H1 (cell line): ENCODE measurements at regions not wholly inside any gene's neighbourhood (a gene's known extent, or its start where the extent isn't known, plus 50 kb on each side); places are given as distances from the start of the nearest gene placed in this dataset.

Experiments used
- CTCF ChIA-PET: fragments of 300-600 bp; sonication (Branson Sonifier 250); formaldehyde crosslinking; loops from one replicate; lab custom pipeline; 2021; ENCODE audit not compliant: partially characterized antibody; lab: Charles Lee
- POLR2A ChIA-PET: fragments of 300-600 bp; sonication (Branson Sonifier 250); formaldehyde crosslinking; loops from one replicate; lab custom pipeline; 2021; ENCODE audit warnings: inconsistent platforms; ENCODE audit not compliant: partially characterized antibody; lab: Charles Lee
- DNase-seq, 2 experiments: peaks; one replicate each; pipeline versions ENCODE4 v3.0.0 to v3.0.0-alpha.2; 2010 to 2022; ENCODE audit warnings: low spot score in 2 of 2, low read depth in 1 of 2, mixed read lengths in 1 of 2
- FAIRE-seq: peaks from 2 replicates; lab custom pipeline; 2011; peaks lifted over from hg19 to GRCh38; lab: Jason Lieb, UNC
- H2AFZ ChIP-seq: 2 replicates; pipeline ENCODE4 v1.8.1; 2012; ENCODE audit warnings: low read length, inconsistent platforms
- H2AK5ac ChIP-seq: 2 replicates; pipeline ENCODE4 v1.6.1; 2013; ENCODE audit warnings: low read depth, low read length
- H2BK120ac ChIP-seq: replicated peaks from 2 replicates; pipeline ENCODE3; 2013; ENCODE audit warnings: low read depth, low read length, inconsistent platforms
- H2BK12ac ChIP-seq: 2 replicates; pipeline ENCODE4 v1.6.1; 2013; ENCODE audit warnings: low read depth, low read length
- H2BK15ac ChIP-seq: 2 replicates; pipeline ENCODE4 v1.6.1; 2013; ENCODE audit warnings: low read length
- H2BK20ac ChIP-seq: 2 replicates; pipeline ENCODE4 v1.6.1; 2013; ENCODE audit warnings: low read length
- H2BK5ac ChIP-seq: 2 replicates; pipeline ENCODE4 v1.6.1; 2013; ENCODE audit warnings: low read depth, low read length
- H3K14ac ChIP-seq: 2 replicates; pipeline ENCODE4 v1.6.1; 2013; ENCODE audit warnings: inconsistent platforms; ENCODE audit not compliant: insufficient read length
- H3K18ac ChIP-seq: 2 replicates; pipeline ENCODE4 v1.6.1; 2013; ENCODE audit warnings: low read length; ENCODE audit errors: extremely low read depth
- H3K23ac ChIP-seq: 2 replicates; pipeline ENCODE4 v1.6.1; 2013; ENCODE audit warnings: inconsistent platforms; ENCODE audit not compliant: insufficient read length
- H3K23me2 ChIP-seq: 2 replicates; pipeline ENCODE4 v1.6.1; 2013; ENCODE audit warnings: low read depth, low read length
- H3K27ac ChIP-seq: 2 replicates; pipeline ENCODE4 v1.6.1; 2011; ENCODE audit warnings: low read depth, low read length, inconsistent platforms
- H3K27me3 ChIP-seq, 4 experiments: replicated peaks in 1 of 4; 1 replicate in 1 of 4; 2 replicates in 3 of 4; pipeline versions ENCODE4 v1.6.1 to v1.8.1; 2011 to 2013; ENCODE audit warnings: low read length in 3 of 4, mild to moderate bottlenecking in 3 of 4, inconsistent platforms in 2 of 4, mixed read lengths in 2 of 4, moderate library complexity in 1 of 4; ENCODE audit not compliant: control insufficient read depth in 3 of 4, insufficient read depth in 3 of 4; ENCODE audit errors: extremely low read depth in 1 of 4
- H3K36me3 ChIP-seq, 4 experiments: 2 replicates each; pipeline versions ENCODE4 v1.6.1 to v1.8.1; 2011 to 2013; ENCODE audit warnings: mild to moderate bottlenecking in 4 of 4, low read length in 3 of 4, moderate library complexity in 2 of 4, control low read depth in 1 of 4, inconsistent platforms in 1 of 4; ENCODE audit not compliant: insufficient read depth in 4 of 4, control insufficient read depth in 2 of 4
- H3K4ac ChIP-seq: replicated peaks from 2 replicates; pipeline ENCODE3; 2013; ENCODE audit warnings: low read length, low read depth, mixed read lengths, inconsistent platforms; ENCODE audit not compliant: insufficient read length
- H3K4me1 ChIP-seq, 4 experiments: replicated peaks in 1 of 4; 1 replicate in 1 of 4; 2 replicates in 3 of 4; pipeline versions ENCODE4 v1.6.1 to v1.8.1; 2011 to 2013; ENCODE audit warnings: low read length in 3 of 4, inconsistent platforms in 2 of 4, mixed read lengths in 1 of 4; ENCODE audit not compliant: insufficient read depth in 4 of 4, control insufficient read depth in 3 of 4
- H3K4me2 ChIP-seq, 2 experiments: 2 replicates each; pipeline versions ENCODE4 v1.6.1 to v1.8.1; 2011 to 2013; ENCODE audit warnings: low read depth in 2 of 2, low read length in 2 of 2, control low read depth in 1 of 2, inconsistent platforms in 1 of 2, mild to moderate bottlenecking in 1 of 2; ENCODE audit not compliant: insufficient read depth in 1 of 2
- H3K4me3 ChIP-seq, 4 experiments: fragments of 200-600, 300-600 bp in 1 of 4; sonication (generic), shearing (Covaris generic), sonication (Bioruptor Twin) in 1 of 4; 2 replicates each; pipeline versions ENCODE4 v1.5.1 to v1.8.1; 2011 to 2016; ENCODE audit warnings: low read length in 4 of 4, low read depth in 3 of 4, control low read depth in 2 of 4, inconsistent platforms in 2 of 4, mild to moderate bottlenecking in 2 of 4, mixed read lengths in 1 of 4, moderate library complexity in 1 of 4; ENCODE audit not compliant: insufficient read depth in 2 of 4; ENCODE audit errors: extremely low read depth in 1 of 4
- H3K56ac ChIP-seq: replicated peaks from 2 replicates; pipeline ENCODE3; 2013; ENCODE audit warnings: low read depth, mild to moderate bottlenecking, mixed read lengths, low read length, inconsistent platforms; ENCODE audit not compliant: insufficient read length
- H3K79me1 ChIP-seq: 2 replicates; pipeline ENCODE4 v1.6.1; 2013; ENCODE audit warnings: low read depth, low read length, control low read depth
- H3K79me2 ChIP-seq, 2 experiments: 2 replicates each; pipeline versions ENCODE4 v1.6.1 to v1.8.1; 2012 to 2013; ENCODE audit warnings: low read length in 2 of 2, mild to moderate bottlenecking in 2 of 2, inconsistent platforms in 1 of 2; ENCODE audit not compliant: insufficient read depth in 2 of 2, control insufficient read depth in 1 of 2
- H3K9ac ChIP-seq, 4 experiments: replicated peaks in 1 of 4; 1 replicate in 1 of 4; 2 replicates in 3 of 4; pipeline versions ENCODE4 v1.6.1 to v1.8.1; 2011 to 2013; ENCODE audit warnings: low read depth in 3 of 4, low read length in 3 of 4, control low read depth in 2 of 4, mild to moderate bottlenecking in 2 of 4, moderate library complexity in 2 of 4, inconsistent platforms in 1 of 4; ENCODE audit errors: extremely low read depth in 1 of 4
- H3K9me3 ChIP-seq, 2 experiments: 2 replicates each; pipeline versions ENCODE4 v1.6.1 to v1.8.1; 2012 to 2013; ENCODE audit warnings: mild to moderate bottlenecking in 2 of 2, moderate library complexity in 2 of 2, control low read depth in 1 of 2, inconsistent platforms in 1 of 2, low read depth in 1 of 2, low read length in 1 of 2, mixed read lengths in 1 of 2; ENCODE audit not compliant: insufficient read depth in 2 of 2
- H4K20me1 ChIP-seq, 2 experiments: replicated peaks in 1 of 2; 2 replicates each; pipeline versions ENCODE3 to v1.8.1; 2011 to 2013; ENCODE audit warnings: inconsistent platforms in 2 of 2, low read length in 2 of 2, mild to moderate bottlenecking in 1 of 2; ENCODE audit not compliant: insufficient read depth in 2 of 2, control insufficient read depth in 1 of 2
- H4K5ac ChIP-seq: 2 replicates; pipeline ENCODE4 v1.6.1; 2013; ENCODE audit warnings: low read length, low read depth, mixed read lengths, inconsistent platforms; ENCODE audit not compliant: insufficient read length
- H4K8ac ChIP-seq: 2 replicates; pipeline ENCODE4 v1.8.0; 2013; ENCODE audit warnings: mild to moderate bottlenecking, moderate library complexity, low read length, inconsistent platforms; ENCODE audit not compliant: insufficient read depth; ENCODE audit errors: extremely low read depth
- H4K91ac ChIP-seq: replicated peaks from 2 replicates; pipeline ENCODE3; 2013; ENCODE audit warnings: low read length, mixed read lengths, inconsistent platforms; ENCODE audit not compliant: insufficient read length
- BACH1 ChIP-seq: IDR thresholded peaks from 2 replicates; pipeline ENCODE4 v1.6.1; 2012; ENCODE audit warnings: low read length, improper control_type of control experiment
- BCL11A ChIP-seq, 2 experiments: IDR thresholded peaks; one replicate each; pipeline ENCODE4 v1.6.1; 2011; ENCODE audit warnings: low read depth in 2 of 2, low read length in 2 of 2, mild to moderate bottlenecking in 2 of 2
- CBX8 ChIP-seq: fragments of 300-800, 300-1000 bp; sonication (generic); IDR thresholded peaks from 2 replicates; pipeline ENCODE4 v1.7.1; 2016; ENCODE audit warnings: low read depth, low read length, borderline replicate concordance
- CEBPB ChIP-seq: IDR thresholded peaks from 2 replicates; pipeline ENCODE4 v1.6.1; 2012; ENCODE audit warnings: low read depth, low read length
- PHF8 ChIP-seq: fragments of 200-600 bp; sonication (generic); conservative IDR thresholded peaks from 2 replicates; pipeline ENCODE4 v1.7.1; 2012; ENCODE audit warnings: low read depth, mild to moderate bottlenecking, inconsistent platforms, low read length, moderate library complexity
- POLR2AphosphoS5 ChIP-seq: IDR thresholded peaks from 2 replicates; pipeline ENCODE4 v1.6.1; 2011; ENCODE audit warnings: low read depth, low read length
- RFX5 ChIP-seq: IDR thresholded peaks from 2 replicates; pipeline ENCODE4 v1.6.1; 2011; ENCODE audit warnings: low read depth, low read length, improper control_type of control experiment, borderline replicate concordance
- RXRA ChIP-seq: IDR thresholded peaks from 2 replicates; pipeline ENCODE4 v1.6.1; 2011; ENCODE audit warnings: low read depth, mild to moderate bottlenecking, low read length, moderate library complexity; ENCODE audit not compliant: insufficient read depth
- SIRT6 ChIP-seq: IDR thresholded peaks from one replicate; pipeline ENCODE4 v1.7.1; 2012; ENCODE audit warnings: low read length, inconsistent platforms
- SP4 ChIP-seq: IDR thresholded peaks from 2 replicates; pipeline ENCODE4 v1.6.1; 2012; ENCODE audit warnings: low read length, inconsistent platforms
- WGBS, 2 experiments: shearing (Covaris generic) in 1 of 2; methylation state at CpG; one replicate each; pipeline versions ENCODE4 v1.1.6 to v1.1.7; 2013 to 2015; ENCODE audit warnings: low lambda C conversion rate in 2 of 2, mixed read lengths in 2 of 2, inconsistent platforms in 1 of 2, low coverage in 1 of 2, missing lambda C conversion rate in 1 of 2; ENCODE audit not compliant: insufficient replicate concordance in 2 of 2, insufficient coverage in 1 of 2, insufficient read length in 1 of 2; ENCODE audit errors: extremely low coverage in 1 of 2, missing lambda C conversion rate in 1 of 2; 5-methylcytosine and 5-hydroxymethylcytosine counted together

DNA sequence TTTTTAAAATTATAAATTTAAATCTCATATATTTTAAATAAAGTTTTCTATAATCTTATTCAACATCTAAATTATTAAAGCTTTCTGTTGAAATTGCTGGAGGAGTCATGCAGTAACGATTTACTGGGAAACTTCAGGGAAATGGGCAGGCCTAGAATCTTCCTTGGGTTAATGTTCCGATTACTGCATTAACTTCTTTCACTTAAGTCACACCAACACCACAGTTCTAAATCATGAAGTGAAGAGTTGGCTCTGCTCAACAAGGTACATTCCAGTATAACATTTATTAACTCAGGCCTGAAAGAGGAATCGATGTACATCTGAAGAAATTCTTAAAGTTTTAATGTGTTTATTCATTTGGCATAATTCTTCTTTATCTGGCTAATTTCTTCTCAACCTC lies 244.3 kb downstream of the CCER1 start:
- H2AFZ ChIP-seq = no peak overlapping the region
- 100% methylated on average over 3 of the region's 3 CpGs; no CpG with 5 or more reads in 1 of the 2 experiments for WGBS, 2 experiments
- no peak overlapping the region for H3K4me2 ChIP-seq

More for the DNA sequence above, 244.3 kb downstream of the CCER1 start:
- ChIA-PET POLR2A (no interaction called here), CTCF (no interaction called here)
- no peak overlapping the region for H3K9ac ChIP-seq
- no peak overlapping the region for H3K56ac ChIP-seq
- H2BK15ac ChIP-seq = no peak overlapping the region
- H2AK5ac ChIP-seq = no peak overlapping the region
- H3K36me3 ChIP-seq = no peaks in the 10 kb centered on the region
- TF ChIP-seq RXRA = no peak
- TF ChIP-seq PHF8 = no peak
- TF ChIP-seq SP4 = no peak
- TF ChIP-seq SIRT6 = no peak
- no peak for TF ChIP-seq BCL11A (IDR thresholded peaks at IDR 0.05; ENCODE audit: low read depth in 2 of 2, low read length in 2 of 2)
- no peak for TF ChIP-seq BACH1
- no peak for TF ChIP-seq POLR2AphosphoS5
- TF ChIP-seq CEBPB = no peak
- no peak for TF ChIP-seq RFX5
- no peak for TF ChIP-seq CBX8
- no peak overlapping the region for H4K8ac ChIP-seq
- no peaks in the 10 kb centered on the region for H3K23me2 ChIP-seq
- H3K4ac ChIP-seq = no peak overlapping the region
- no peaks in the 10 kb centered on the region for H3K79me1 ChIP-seq
- H3K23ac ChIP-seq = no peak overlapping the region
- no peak overlapping the region for H2BK120ac ChIP-seq
- no peaks in the 10 kb centered on the region for H3K27me3 ChIP-seq
- H3K9me3 ChIP-seq = no peaks in the 10 kb centered on the region
- no peaks in the 10 kb centered on the region for H3K4me1 ChIP-seq
- no peak overlapping the region for H3K18ac ChIP-seq
- no peak overlapping the region for H4K91ac ChIP-seq
- H4K5ac ChIP-seq = no peak overlapping the region
- H3K4me3 ChIP-seq = no peak overlapping the region
- no peak overlapping the region for H2BK20ac ChIP-seq
- H2BK12ac ChIP-seq = no peak overlapping the region
- H3K27ac ChIP-seq = no peak overlapping the region
- H4K20me1 ChIP-seq = no peaks in the 10 kb centered on the region
- no peak for DNase-seq
- no peak overlapping the region for H2BK5ac ChIP-seq
- H3K14ac ChIP-seq = no peak overlapping the region
- H3K79me2 ChIP-seq = no peaks in the 10 kb centered on the region
- FAIRE-seq = no peak
